ENCODE measurements at regions not wholly inside any gene's neighbourhood (a gene's known extent, or its start where the extent isn't known, plus 50 kb on each side); places are given as distances from the start of the nearest gene placed in this dataset.

GRCh38 chr4:124948976-124949597 lies 236.6 kb upstream of the ANKRD50 start (continued):
- no peak for TF ChIP-seq EZH2 (IDR thresholded peaks at IDR 0.05; ENCODE audit: low read depth, low read length, severe bottlenecking)
- TF ChIP-seq SUZ12 (IDR thresholded peaks at IDR 0.05; ENCODE audit: low read length) = no peak
- no peak for TF ChIP-seq KDM5A (IDR thresholded peaks at IDR 0.05; ENCODE audit: low read length)
- no peak for TF ChIP-seq ATF3 (IDR thresholded peaks at IDR 0.05; ENCODE audit: insufficient read depth, low read depth, low read length)
- no peak for TF ChIP-seq CREB1 (IDR thresholded peaks at IDR 0.05)

Data from H1 (cell line).